ENCODE measurements at regions not wholly inside any gene's neighbourhood (a gene's known extent, or its start where the extent isn't known, plus 50 kb on each side); places are given as distances from the start of the nearest gene placed in this dataset.

DNA sequence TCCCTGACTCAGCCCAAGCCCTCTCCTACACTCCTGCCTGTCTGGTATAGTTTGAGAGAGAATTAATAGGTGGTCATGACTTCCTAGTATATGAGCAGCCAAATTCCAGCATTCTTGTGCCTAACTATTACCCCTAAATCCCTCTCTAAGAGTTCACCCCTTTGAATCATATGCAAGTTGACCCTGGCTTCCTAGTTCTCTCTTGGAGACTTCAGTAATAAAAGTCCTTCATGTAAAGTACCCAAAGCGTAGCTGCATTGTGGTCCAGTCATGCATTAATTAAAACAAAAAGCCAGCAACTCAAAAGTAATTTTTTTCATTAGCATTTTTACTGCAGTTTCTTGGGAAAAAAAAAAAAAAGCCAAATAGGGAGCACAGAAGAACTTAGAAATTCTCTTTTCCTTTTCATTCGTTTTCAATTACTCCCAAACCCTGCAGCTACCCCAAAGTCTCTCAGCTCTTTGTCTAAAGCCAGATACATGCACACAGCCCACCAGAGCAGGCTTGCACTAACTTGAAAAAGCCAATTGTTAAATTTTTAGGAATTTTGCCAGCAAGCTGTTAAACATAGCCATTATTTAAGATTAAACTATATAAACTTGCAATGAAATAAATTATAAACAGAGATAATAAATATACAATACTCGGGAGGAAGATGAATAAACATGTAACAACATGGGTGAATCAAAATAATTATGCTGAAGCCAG, 50.1 kb upstream of the STT3B start:
- TF ChIP-seq EHF (CRISPR knock-in tag; IDR thresholded peaks at IDR 0.05) = no peak
- TF ChIP-seq RFX5 (IDR thresholded peaks at IDR 0.05) = no peak
- TF ChIP-seq EHMT2 (IDR thresholded peaks at IDR 0.05; ENCODE audit: low read depth) = no peak
- TF ChIP-seq ZNF302 (CRISPR knock-in tag; IDR thresholded peaks at IDR 0.05) = no peak
- TF ChIP-seq RCOR1 (IDR thresholded peaks at IDR 0.05; ENCODE audit: low read depth, low read length) = no peak
- TF ChIP-seq ZSCAN20 (CRISPR knock-in tag; IDR thresholded peaks at IDR 0.05) = no peak
- TF ChIP-seq HEYL (CRISPR knock-in tag; IDR thresholded peaks at IDR 0.05) = no peak
- TF ChIP-seq HOXA7 (CRISPR knock-in tag; IDR thresholded peaks at IDR 0.05) = no peak
- no peak for TF ChIP-seq CHD4 (IDR thresholded peaks at IDR 0.05; ENCODE audit: borderline replicate concordance)
- TF ChIP-seq, protein P1, sequence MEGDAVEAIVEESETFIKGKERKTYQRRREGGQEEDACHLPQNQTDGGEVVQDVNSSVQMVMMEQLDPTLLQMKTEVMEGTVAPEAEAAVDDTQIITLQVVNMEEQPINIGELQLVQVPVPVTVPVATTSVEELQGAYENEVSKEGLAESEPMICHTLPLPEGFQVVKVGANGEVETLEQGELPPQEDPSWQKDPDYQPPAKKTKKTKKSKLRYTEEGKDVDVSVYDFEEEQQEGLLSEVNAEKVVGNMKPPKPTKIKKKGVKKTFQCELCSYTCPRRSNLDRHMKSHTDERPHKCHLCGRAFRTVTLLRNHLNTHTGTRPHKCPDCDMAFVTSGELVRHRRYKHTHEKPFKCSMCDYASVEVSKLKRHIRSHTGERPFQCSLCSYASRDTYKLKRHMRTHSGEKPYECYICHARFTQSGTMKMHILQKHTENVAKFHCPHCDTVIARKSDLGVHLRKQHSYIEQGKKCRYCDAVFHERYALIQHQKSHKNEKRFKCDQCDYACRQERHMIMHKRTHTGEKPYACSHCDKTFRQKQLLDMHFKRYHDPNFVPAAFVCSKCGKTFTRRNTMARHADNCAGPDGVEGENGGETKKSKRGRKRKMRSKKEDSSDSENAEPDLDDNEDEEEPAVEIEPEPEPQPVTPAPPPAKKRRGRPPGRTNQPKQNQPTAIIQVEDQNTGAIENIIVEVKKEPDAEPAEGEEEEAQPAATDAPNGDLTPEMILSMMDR (IDR thresholded peaks at IDR 0.05) = no peak
- TF ChIP-seq, protein P2, sequence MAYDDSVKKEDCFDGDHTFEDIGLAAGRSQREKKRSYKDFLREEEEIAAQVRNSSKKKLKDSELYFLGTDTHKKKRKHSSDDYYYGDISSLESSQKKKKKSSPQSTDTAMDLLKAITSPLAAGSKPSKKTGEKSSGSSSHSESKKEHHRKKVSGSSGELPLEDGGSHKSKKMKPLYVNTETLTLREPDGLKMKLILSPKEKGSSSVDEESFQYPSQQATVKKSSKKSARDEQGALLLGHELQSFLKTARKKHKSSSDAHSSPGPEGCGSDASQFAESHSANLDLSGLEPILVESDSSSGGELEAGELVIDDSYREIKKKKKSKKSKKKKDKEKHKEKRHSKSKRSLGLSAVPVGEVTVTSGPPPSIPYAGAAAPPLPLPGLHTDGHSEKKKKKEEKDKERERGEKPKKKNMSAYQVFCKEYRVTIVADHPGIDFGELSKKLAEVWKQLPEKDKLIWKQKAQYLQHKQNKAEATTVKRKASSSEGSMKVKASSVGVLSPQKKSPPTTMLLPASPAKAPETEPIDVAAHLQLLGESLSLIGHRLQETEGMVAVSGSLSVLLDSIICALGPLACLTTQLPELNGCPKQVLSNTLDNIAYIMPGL (CRISPR knock-in tag; IDR thresholded peaks at IDR 0.05; ENCODE audit: borderline replicate concordance) = no peak
- no peak for TF ChIP-seq NR3C1 (IDR thresholded peaks at IDR 0.05)
- TF ChIP-seq JUNB (IDR thresholded peaks at IDR 0.05) = no peak
- no peak for TF ChIP-seq RNF2 (IDR thresholded peaks at IDR 0.05; ENCODE audit: borderline replicate concordance, low read depth)
- TF ChIP-seq NPAS2 (CRISPR knock-in tag; IDR thresholded peaks at IDR 0.05; ENCODE audit: borderline replicate concordance) = no peak
- no peak for TF ChIP-seq GATA3 (IDR thresholded peaks at IDR 0.05; ENCODE audit: borderline replicate concordance)
- no peak for TF ChIP-seq NFE2L2 (conservative IDR thresholded peaks at IDR 0.05; ENCODE audit: low read length)
- Histone ChIP-seq H3K4me1 (no peaks in the 10 kb centered on the region), H3K4me3 (no peak overlapping the region), H3K4me2 (no peak overlapping the region), H3K9me3 (no peaks in the 10 kb centered on the region), H3K27ac (no peak overlapping the region)
- ATAC-seq (no peak), DNase-seq (ENCODE audit: low read depth in 1 of 2, low spot score in 1 of 2) (no peak), FAIRE-seq (no peak)
- ChIA-PET POLR2A (no interaction called here), CTCF (interaction anchor here (0.7 kb wide), 1 partner anchor 34 kb away, joined by 3 read pairs; no protein-coding TSS in a partner anchor)
- WGBS (ENCODE audit: missing lambda C conversion rate) = 13% methylated on average over 3 of the region's 3 CpGs

Small RNAs in the stretch of these regions (small RNA-seq; reads per million reads assigned to genes)
- gene MIR466 = 0.12 to 10.7 (median 4.8) reads per million in 6 experiments
- gene RNA5SP127 = 0 to 0.52 (median 0) reads per million in 6 experiments

Data from A549 (cell line).